ENCODE measurements at regions not wholly inside any gene's neighbourhood (a gene's known extent, or its start where the extent isn't known, plus 50 kb on each side); places are given as distances from the start of the nearest gene placed in this dataset.
A peak's percentile ranks its signal among the peaks of the same experiment; 100 is the strongest.

- BruUV-seq (replicated peaks): no TSS peak
- POLR2A ChIA-PET: no interaction called here
- H3K4me1 Mint-ChIP-seq (ENCODE audit: insufficient read depth, unreplicated experiment): no peaks in the 10 kb centered on the region
- no peak overlapping the region for H3K27ac Mint-ChIP-seq (ENCODE audit: low read depth, unreplicated experiment)
- H3K27me3 Mint-ChIP-seq (ENCODE audit: insufficient read depth, unreplicated experiment): peaks cover 16% of the 10 kb centered on the region
- intact Hi-C loops (cut with micrococcal nuclease): loop anchor here (10.0 kb wide), 2 partner anchors 250 to 800 kb away; no protein-coding TSS in a partner anchor
- TF ChIP-seq CTCF (IDR thresholded peaks at IDR 0.05; ENCODE audit: unreplicated experiment): no peak
- DNase-seq (ENCODE audit: unreplicated experiment): no peak
- H3K36me3 Mint-ChIP-seq (ENCODE audit: insufficient read depth, unreplicated experiment): no peaks in the 10 kb centered on the region
- CTCF ChIA-PET: no interaction called here
- no peaks in the 10 kb centered on the region for H3K9me3 Mint-ChIP-seq (ENCODE audit: unreplicated experiment)
- H3K4me3 Mint-ChIP-seq (ENCODE audit: unreplicated experiment): no peak overlapping the region
These were observed 205.9 kb downstream of the ZIC1 start for GRCh38 chr3:147615035-147615434.

GRCh38 chr3:147616998-147617619 lies 207.9 kb downstream of the ZIC1 start:
- Mint-ChIP-seq H3K27ac (ENCODE audit: low read depth, unreplicated experiment) (no peak overlapping the region), H3K27me3 (ENCODE audit: insufficient read depth, unreplicated experiment) (peaks cover 26% of the 10 kb centered on the region), H3K4me3 (ENCODE audit: unreplicated experiment) (no peak overlapping the region), H3K4me1 (ENCODE audit: insufficient read depth, unreplicated experiment) (no peaks in the 10 kb centered on the region), H3K9me3 (ENCODE audit: unreplicated experiment) (no peaks in the 10 kb centered on the region), H3K36me3 (ENCODE audit: insufficient read depth, unreplicated experiment) (no peaks in the 10 kb centered on the region)
- intact Hi-C loops (cut with micrococcal nuclease): loop anchor here (10.0 kb wide), 2 partner anchors 252 to 802 kb away; no protein-coding TSS in a partner anchor
- no TSS peak for BruUV-seq (replicated peaks)
- peak; percentile 33 for TF ChIP-seq CTCF (IDR thresholded peaks at IDR 0.05; ENCODE audit: unreplicated experiment)
- peak; percentile 37 for DNase-seq (ENCODE audit: unreplicated experiment)
- ChIA-PET POLR2A (interaction anchor here (0.6 kb wide), 1 partner anchor 1028 kb away, joined by 3 read pairs; no protein-coding TSS in a partner anchor), CTCF (interaction anchor here (0.6 kb wide), 2 partner anchors 18 to 173 kb away, joined by 3 to 4 read pairs; no protein-coding TSS in a partner anchor)

GRCh38 chr3:147618691-147619090 lies 209.5 kb downstream of the ZIC1 start:
- POLR2A ChIA-PET: no interaction called here
- no peak for TF ChIP-seq CTCF (IDR thresholded peaks at IDR 0.05; ENCODE audit: unreplicated experiment)
- no peaks in the 10 kb centered on the region for H3K36me3 Mint-ChIP-seq (ENCODE audit: insufficient read depth, unreplicated experiment)
- CTCF ChIA-PET: no interaction called here
- H3K27ac Mint-ChIP-seq (ENCODE audit: low read depth, unreplicated experiment): no peak overlapping the region
- no peak overlapping the region for H3K4me3 Mint-ChIP-seq (ENCODE audit: unreplicated experiment)
- DNase-seq (ENCODE audit: unreplicated experiment): no peak
- intact Hi-C loops (cut with micrococcal nuclease): loop anchor here (10.0 kb wide), 2 partner anchors 254 to 804 kb away; no protein-coding TSS in a partner anchor
- H3K27me3 Mint-ChIP-seq (ENCODE audit: insufficient read depth, unreplicated experiment): peaks cover 41% of the 10 kb centered on the region
- BruUV-seq (replicated peaks): no TSS peak
- H3K4me1 Mint-ChIP-seq (ENCODE audit: insufficient read depth, unreplicated experiment): no peaks in the 10 kb centered on the region
- H3K9me3 Mint-ChIP-seq (ENCODE audit: unreplicated experiment): no peaks in the 10 kb centered on the region

GRCh38 chr3:147619921-147620560 lies 210.9 kb downstream of the ZIC1 start:
- CTCF ChIA-PET: no interaction called here
- Mint-ChIP-seq H3K27me3 (ENCODE audit: insufficient read depth, unreplicated experiment) (peaks cover 52% of the 10 kb centered on the region), H3K4me1 (ENCODE audit: insufficient read depth, unreplicated experiment) (no peaks in the 10 kb centered on the region), H3K4me3 (ENCODE audit: unreplicated experiment) (no peak overlapping the region), H3K9me3 (ENCODE audit: unreplicated experiment) (no peaks in the 10 kb centered on the region), H3K27ac (ENCODE audit: low read depth, unreplicated experiment) (no peak overlapping the region), H3K36me3 (ENCODE audit: insufficient read depth, unreplicated experiment) (no peaks in the 10 kb centered on the region)
- no peak for DNase-seq (ENCODE audit: unreplicated experiment)
- intact Hi-C loops (cut with micrococcal nuclease): loop anchor here (10.0 kb wide), 2 partner anchors 255 to 805 kb away; no protein-coding TSS in a partner anchor
- no TSS peak for BruUV-seq (replicated peaks)
- no peak for TF ChIP-seq CTCF (IDR thresholded peaks at IDR 0.05; ENCODE audit: unreplicated experiment)
- POLR2A ChIA-PET: no interaction called here
